Stimulated activated CD8-positive, alpha-beta memory T cell treated with anti-CD3 and anti-CD28 coated beads, Interleukin-7, amount 100 ng/mL, for 4 hours (primary cell): ENCODE measurements at regions not wholly inside any gene's neighbourhood (a gene's known extent, or its start where the extent isn't known, plus 50 kb on each side); places are given as distances from the start of the nearest gene placed in this dataset.
"Not testable (repeated sequence)": the region's sequence is repeated elsewhere in the genome, so short reads cannot be mapped to it uniquely, and the experiment has no call there.

Source experiments
- DNase-seq, 2 donors: peaks; one replicate each; pipeline ENCODE4 v3.0.0-alpha.2; 2020; ENCODE audit warnings: low read depth in 2 of 2

GRCh38 chr3:18546632-18547031 is 121.5 kb upstream of the SATB1 start:
- no peak for DNase-seq

- DNase-seq, result no peak
Observed at GRCh38 chr3:18544146-18544545, 119.0 kb upstream of the SATB1 start.

GRCh38 chr3:18538463-18539230 is 113.5 kb upstream of the SATB1 start:
- no peak for DNase-seq

- no peak for DNase-seq
Observed at GRCh38 chr3:18533039-18533438, 107.9 kb upstream of the SATB1 start.

GRCh38 chr3:18531662-18532061 is 106.5 kb upstream of the SATB1 start:
- DNase-seq, result no peak

- no peak for DNase-seq
Observed at GRCh38 chr3:18529631-18530030, 104.5 kb upstream of the SATB1 start.

GRCh38 chr3:18527691-18528090 is 102.6 kb upstream of the SATB1 start:
- DNase-seq, result no peak

- no peak for DNase-seq
Observed at GRCh38 chr3:18526667-18527066, 101.5 kb upstream of the SATB1 start.

- not testable (repeated sequence) for DNase-seq
Observed at GRCh38 chr3:18516170-18516569, 91.0 kb upstream of the SATB1 start.

GRCh38 chr3:18513091-18513490 is 88.0 kb upstream of the SATB1 start:
- DNase-seq, result no peak

GRCh38 chr3:18512007-18512406 is 86.9 kb upstream of the SATB1 start:
- no peak for DNase-seq

- no peak for DNase-seq
Observed at GRCh38 chr3:18510947-18511346, 85.8 kb upstream of the SATB1 start.

- no peak for DNase-seq
Observed at GRCh38 chr3:18507333-18507732, 82.2 kb upstream of the SATB1 start.

- no peak for DNase-seq
Observed at GRCh38 chr3:18505056-18505455, 79.9 kb upstream of the SATB1 start.

GRCh38 chr3:18501679-18502343 is 76.7 kb upstream of the SATB1 start:
- DNase-seq, result no peak

GRCh38 chr3:18500322-18500721 is 75.2 kb upstream of the SATB1 start:
- DNase-seq, result no peak

- DNase-seq, result no peak
Observed at GRCh38 chr3:18499301-18499700, 74.2 kb upstream of the SATB1 start.

- no peak for DNase-seq
Observed at GRCh38 chr3:18494251-18494650, 69.1 kb upstream of the SATB1 start.

GRCh38 chr3:18489939-18490338 is 64.8 kb upstream of the SATB1 start:
- DNase-seq, result no peak

- no peak for DNase-seq
Observed at GRCh38 chr3:18483226-18483625, 58.1 kb upstream of the SATB1 start.

- DNase-seq, result no peak
Observed at GRCh38 chr3:18481946-18482548, 56.9 kb upstream of the SATB1 start.

- no peak for DNase-seq
Observed at GRCh38 chr3:18477620-18478019, 52.5 kb upstream of the SATB1 start.
